GM23338 (cell line): ENCODE measurements at regions not wholly inside any gene's neighbourhood (a gene's known extent, or its start where the extent isn't known, plus 50 kb on each side); places are given as distances from the start of the nearest gene placed in this dataset.
"Not testable (repeated sequence)": the region's sequence is repeated elsewhere in the genome, so short reads cannot be mapped to it uniquely, and the experiment has no call there.

Experiments
- ATAC-seq: fragments of 200-7000 bp; cut with Tn5 transposase; 3 replicates; pipeline ENCODE4 v1.9.1; 2020
- DNase-seq: peaks from one replicate; pipeline ENCODE4 v3.0.0-alpha.2; 2015; ENCODE audit warnings: low spot score
- H2AFZ ChIP-seq: fragments of 200-600 bp; sonication (generic); 2 replicates; pipeline ENCODE4 v1.8.0; 2016; ENCODE audit warnings: antibody characterized with exemption, mild to moderate bottlenecking, moderate library complexity
- H3F3A ChIP-seq: fragments of 200-600 bp; sonication (generic); replicated peaks from 2 replicates; pipeline ENCODE4 v1.8.0; 2017; ENCODE audit warnings: antibody characterized with exemption, mixed run types, low read depth
- H3K27ac ChIP-seq: fragments of 200-600 bp; sonication (generic); 2 replicates; pipeline ENCODE4 v1.6.1; 2016; ENCODE audit warnings: low read depth
- H3K27me3 ChIP-seq: fragments of 200-600 bp; sonication (generic); 2 replicates; pipeline ENCODE4 v1.8.0; 2016; ENCODE audit warnings: mild to moderate bottlenecking, mixed run types, moderate library complexity; ENCODE audit not compliant: insufficient read depth
- H3K36me3 ChIP-seq: fragments of 200-600 bp; sonication (generic); 2 replicates; pipeline ENCODE4 v1.8.0; 2016; ENCODE audit warnings: mild to moderate bottlenecking; ENCODE audit not compliant: insufficient read depth
- H3K4me1 ChIP-seq: fragments of 200-600 bp; sonication (generic); 2 replicates; pipeline ENCODE4 v1.8.0; 2016; ENCODE audit warnings: mild to moderate bottlenecking, moderate library complexity; ENCODE audit not compliant: insufficient read depth
- H3K4me2 ChIP-seq: fragments of 200-600 bp; sonication (generic); 2 replicates; pipeline ENCODE4 v1.7.1; 2017; ENCODE audit warnings: mixed run types
- H3K4me3 ChIP-seq: fragments of 200-600 bp; sonication (generic); 2 replicates; pipeline ENCODE4 v1.6.1; 2016; ENCODE audit warnings: mixed run types
- H3K79me2 ChIP-seq: fragments of 200-600 bp; sonication (generic); replicated peaks from 2 replicates; pipeline ENCODE4 v1.8.0; 2017; ENCODE audit warnings: mild to moderate bottlenecking; ENCODE audit not compliant: insufficient read depth
- H3K9me2 ChIP-seq: fragments of 200-600 bp; sonication (generic); 2 replicates; pipeline ENCODE4 v1.8.0; 2017; ENCODE audit not compliant: insufficient read depth
- H4K20me1 ChIP-seq: fragments of 200-600 bp; sonication (generic); replicated peaks from 2 replicates; pipeline ENCODE4 v1.8.0; 2017; ENCODE audit warnings: mild to moderate bottlenecking; ENCODE audit not compliant: insufficient read depth
- H3K27ac Mint-ChIP-seq: 2 replicates; pipeline ENCODE4 v1.8.0; 2020; ENCODE audit warnings: inconsistent platforms, mild to moderate bottlenecking, moderate library complexity, mixed read lengths
- H3K27me3 Mint-ChIP-seq: 3 replicates; pipeline ENCODE4 v1.8.0; 2022; ENCODE audit warnings: low read depth, mild to moderate bottlenecking, moderate library complexity, mixed read lengths, inconsistent platforms; ENCODE audit not compliant: insufficient read depth, poor library complexity
- H3K36me3 Mint-ChIP-seq: 3 replicates; pipeline ENCODE4 v1.8.0; 2021; ENCODE audit warnings: low read depth, mild to moderate bottlenecking, inconsistent platforms, moderate library complexity, mixed read lengths
- H3K4me1 Mint-ChIP-seq: 3 replicates; pipeline ENCODE4 v1.8.0; 2020; ENCODE audit warnings: mild to moderate bottlenecking, inconsistent platforms, mixed read lengths
- H3K4me3 Mint-ChIP-seq: 3 replicates; pipeline ENCODE4 v1.8.0; 2021; ENCODE audit warnings: moderate library complexity, mild to moderate bottlenecking, inconsistent platforms, mixed read lengths
- H3K9me3 Mint-ChIP-seq: 3 replicates; pipeline ENCODE4 v1.8.0; 2020; ENCODE audit warnings: moderate library complexity, mild to moderate bottlenecking, inconsistent platforms, mixed read lengths
- EZH2phosphoT487 ChIP-seq: fragments of 200-600 bp; sonication (generic); IDR thresholded peaks from one replicate; pipeline ENCODE4 v1.8.1; 2018; ENCODE audit warnings: antibody characterized with exemption; ENCODE audit not compliant: unreplicated experiment
- ZNF114 ChIP-seq: fragments of 250-450 bp; sonication (Bioruptor Pico); IDR thresholded peaks from 2 replicates; pipeline ENCODE4 v1.5.0; 2020; ENCODE audit warnings: mild to moderate bottlenecking, moderate library complexity
- ZNF331 ChIP-seq: fragments of 250-450 bp; sonication (Bioruptor Pico); IDR thresholded peaks from 2 replicates; pipeline ENCODE4 v1.5.0; 2020; ENCODE audit warnings: low read depth, mild to moderate bottlenecking, moderate library complexity
- TF ChIP-seq, protein P1 (sequence below): fragments of 250-450 bp; sonication (Bioruptor Pico); IDR thresholded peaks from 2 replicates; pipeline ENCODE4 v1.5.0; 2020; ENCODE audit warnings: mild to moderate bottlenecking, moderate library complexity
- TF ChIP-seq, protein P2 (sequence below): IDR thresholded peaks from 2 replicates; pipeline ENCODE4 v1.6.1; 2016; ENCODE audit warnings: antibody characterized with exemption

DNA sequence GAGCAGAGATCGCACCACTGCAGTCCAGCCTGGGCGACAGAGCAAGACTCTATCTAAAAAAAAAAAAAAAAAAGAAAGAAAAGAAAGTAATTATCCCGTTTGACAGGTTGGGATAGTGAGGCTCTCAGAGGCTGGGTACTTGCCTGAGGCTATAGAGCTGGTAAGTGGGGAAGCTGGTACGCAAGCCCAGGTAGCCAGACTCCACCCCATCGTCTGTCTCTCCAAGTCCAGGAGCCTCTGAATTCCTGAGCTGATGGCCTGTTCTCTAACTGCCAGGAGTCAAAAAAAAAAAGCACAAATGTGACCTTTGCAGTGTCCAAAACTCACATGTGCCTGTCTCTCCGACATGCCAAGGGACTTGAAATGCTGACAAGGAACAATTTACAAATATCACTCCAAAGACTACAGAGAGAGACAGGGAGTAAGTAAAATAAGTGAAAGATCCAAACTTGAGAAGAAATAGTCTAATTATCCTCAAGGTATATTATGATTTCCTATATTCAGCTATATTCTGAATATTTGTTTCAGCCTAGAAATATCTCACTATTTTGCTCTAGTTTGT, 109.1 kb upstream of the SCAF8 start (continued):
- TF ChIP-seq, protein P1, sequence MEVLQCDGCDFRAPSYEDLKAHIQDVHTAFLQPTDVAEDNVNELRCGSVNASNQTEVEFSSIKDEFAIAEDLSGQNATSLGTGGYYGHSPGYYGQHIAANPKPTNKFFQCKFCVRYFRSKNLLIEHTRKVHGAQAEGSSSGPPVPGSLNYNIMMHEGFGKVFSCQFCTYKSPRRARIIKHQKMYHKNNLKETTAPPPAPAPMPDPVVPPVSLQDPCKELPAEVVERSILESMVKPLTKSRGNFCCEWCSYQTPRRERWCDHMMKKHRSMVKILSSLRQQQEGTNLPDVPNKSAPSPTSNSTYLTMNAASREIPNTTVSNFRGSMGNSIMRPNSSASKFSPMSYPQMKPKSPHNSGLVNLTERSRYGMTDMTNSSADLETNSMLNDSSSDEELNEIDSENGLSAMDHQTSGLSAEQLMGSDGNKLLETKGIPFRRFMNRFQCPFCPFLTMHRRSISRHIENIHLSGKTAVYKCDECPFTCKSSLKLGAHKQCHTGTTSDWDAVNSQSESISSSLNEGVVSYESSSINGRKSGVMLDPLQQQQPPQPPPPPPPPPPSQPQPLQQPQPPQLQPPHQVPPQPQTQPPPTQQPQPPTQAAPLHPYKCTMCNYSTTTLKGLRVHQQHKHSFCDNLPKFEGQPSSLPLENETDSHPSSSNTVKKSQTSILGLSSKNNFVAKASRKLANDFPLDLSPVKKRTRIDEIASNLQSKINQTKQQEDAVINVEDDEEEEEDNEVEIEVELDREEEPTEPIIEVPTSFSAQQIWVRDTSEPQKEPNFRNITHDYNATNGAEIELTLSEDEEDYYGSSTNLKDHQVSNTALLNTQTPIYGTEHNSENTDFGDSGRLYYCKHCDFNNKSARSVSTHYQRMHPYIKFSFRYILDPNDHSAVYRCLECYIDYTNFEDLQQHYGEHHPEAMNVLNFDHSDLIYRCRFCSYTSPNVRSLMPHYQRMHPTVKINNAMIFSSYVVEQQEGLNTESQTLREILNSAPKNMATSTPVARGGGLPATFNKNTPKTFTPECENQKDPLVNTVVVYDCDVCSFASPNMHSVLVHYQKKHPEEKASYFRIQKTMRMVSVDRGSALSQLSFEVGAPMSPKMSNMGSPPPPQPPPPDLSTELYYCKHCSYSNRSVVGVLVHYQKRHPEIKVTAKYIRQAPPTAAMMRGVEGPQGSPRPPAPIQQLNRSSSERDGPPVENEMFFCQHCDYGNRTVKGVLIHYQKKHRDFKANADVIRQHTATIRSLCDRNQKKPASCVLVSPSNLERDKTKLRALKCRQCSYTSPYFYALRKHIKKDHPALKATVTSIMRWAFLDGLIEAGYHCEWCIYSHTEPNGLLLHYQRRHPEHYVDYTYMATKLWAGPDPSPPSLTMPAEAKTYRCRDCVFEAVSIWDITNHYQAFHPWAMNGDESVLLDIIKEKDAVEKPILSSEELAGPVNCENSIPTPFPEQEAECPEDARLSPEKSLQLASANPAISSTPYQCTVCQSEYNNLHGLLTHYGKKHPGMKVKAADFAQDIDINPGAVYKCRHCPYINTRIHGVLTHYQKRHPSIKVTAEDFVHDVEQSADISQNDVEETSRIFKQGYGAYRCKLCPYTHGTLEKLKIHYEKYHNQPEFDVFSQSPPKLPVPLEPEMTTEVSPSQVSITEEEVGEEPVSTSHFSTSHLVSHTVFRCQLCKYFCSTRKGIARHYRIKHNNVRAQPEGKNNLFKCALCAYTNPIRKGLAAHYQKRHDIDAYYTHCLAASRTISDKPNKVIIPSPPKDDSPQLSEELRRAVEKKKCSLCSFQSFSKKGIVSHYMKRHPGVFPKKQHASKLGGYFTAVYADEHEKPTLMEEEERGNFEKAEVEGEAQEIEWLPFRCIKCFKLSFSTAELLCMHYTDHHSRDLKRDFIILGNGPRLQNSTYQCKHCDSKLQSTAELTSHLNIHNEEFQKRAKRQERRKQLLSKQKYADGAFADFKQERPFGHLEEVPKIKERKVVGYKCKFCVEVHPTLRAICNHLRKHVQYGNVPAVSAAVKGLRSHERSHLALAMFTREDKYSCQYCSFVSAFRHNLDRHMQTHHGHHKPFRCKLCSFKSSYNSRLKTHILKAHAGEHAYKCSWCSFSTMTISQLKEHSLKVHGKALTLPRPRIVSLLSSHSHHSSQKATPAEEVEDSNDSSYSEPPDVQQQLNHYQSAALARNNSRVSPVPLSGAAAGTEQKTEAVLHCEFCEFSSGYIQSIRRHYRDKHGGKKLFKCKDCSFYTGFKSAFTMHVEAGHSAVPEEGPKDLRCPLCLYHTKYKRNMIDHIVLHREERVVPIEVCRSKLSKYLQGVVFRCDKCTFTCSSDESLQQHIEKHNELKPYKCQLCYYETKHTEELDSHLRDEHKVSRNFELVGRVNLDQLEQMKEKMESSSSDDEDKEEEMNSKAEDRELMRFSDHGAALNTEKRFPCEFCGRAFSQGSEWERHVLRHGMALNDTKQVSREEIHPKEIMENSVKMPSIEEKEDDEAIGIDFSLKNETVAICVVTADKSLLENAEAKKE (CRISPR knock-in tag): no peak
- TF ChIP-seq ZNF331 (CRISPR knock-in tag) (no peak), ZNF114 (no peak), EZH2phosphoT487 (no peak)
- TF ChIP-seq, protein P2, sequence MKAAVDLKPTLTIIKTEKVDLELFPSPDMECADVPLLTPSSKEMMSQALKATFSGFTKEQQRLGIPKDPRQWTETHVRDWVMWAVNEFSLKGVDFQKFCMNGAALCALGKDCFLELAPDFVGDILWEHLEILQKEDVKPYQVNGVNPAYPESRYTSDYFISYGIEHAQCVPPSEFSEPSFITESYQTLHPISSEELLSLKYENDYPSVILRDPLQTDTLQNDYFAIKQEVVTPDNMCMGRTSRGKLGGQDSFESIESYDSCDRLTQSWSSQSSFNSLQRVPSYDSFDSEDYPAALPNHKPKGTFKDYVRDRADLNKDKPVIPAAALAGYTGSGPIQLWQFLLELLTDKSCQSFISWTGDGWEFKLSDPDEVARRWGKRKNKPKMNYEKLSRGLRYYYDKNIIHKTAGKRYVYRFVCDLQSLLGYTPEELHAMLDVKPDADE: no peak

DNA sequence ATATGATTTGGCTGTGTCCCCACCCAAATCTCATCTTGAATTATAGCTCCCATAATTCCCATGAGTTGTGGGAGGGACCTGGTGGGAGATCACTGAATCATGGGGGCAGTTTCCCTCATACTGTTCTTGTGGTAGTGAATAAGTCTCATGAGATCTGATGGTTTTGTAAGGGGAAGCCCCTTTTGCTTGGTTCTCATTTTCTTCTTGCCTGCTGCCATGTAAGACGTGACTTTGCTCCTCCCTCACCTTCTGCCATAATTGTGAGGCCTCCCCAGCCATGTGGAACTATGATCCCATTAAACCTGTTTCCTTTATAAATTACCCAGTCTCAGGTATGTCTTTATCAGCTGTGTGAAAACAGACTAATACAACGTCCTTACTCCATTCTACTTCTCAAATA, 108.5 kb upstream of the SCAF8 start:
- H3K4me3 ChIP-seq, H3F3A ChIP-seq, H3K4me1 ChIP-seq, H3K27me3 ChIP-seq, H3K9me3 Mint-ChIP-seq, H3K27ac ChIP-seq, H3K36me3 Mint-ChIP-seq, H3K27me3 Mint-ChIP-seq, H3K4me2 ChIP-seq, H4K20me1 ChIP-seq, H3K9me2 ChIP-seq, H3K36me3 ChIP-seq, H3K27ac Mint-ChIP-seq, H3K4me1 Mint-ChIP-seq, DNase-seq, H2AFZ ChIP-seq, ATAC-seq, H3K4me3 Mint-ChIP-seq, H3K79me2 ChIP-seq: not testable (repeated sequence)
